GM19025 (cell line): ENCODE measurements at regions not wholly inside any gene's neighbourhood (a gene's known extent, or its start where the extent isn't known, plus 50 kb on each side); places are given as distances from the start of the nearest gene placed in this dataset.

ENCODE experiments used
- ATAC-seq: cut with Tn5 transposase; IDR thresholded peaks from one replicate; pipeline ENCODE4 v1.9.1; 2021; ENCODE audit warnings: mild to moderate bottlenecking, low read depth, moderate library complexity; ENCODE audit not compliant: unreplicated experiment

DNA sequence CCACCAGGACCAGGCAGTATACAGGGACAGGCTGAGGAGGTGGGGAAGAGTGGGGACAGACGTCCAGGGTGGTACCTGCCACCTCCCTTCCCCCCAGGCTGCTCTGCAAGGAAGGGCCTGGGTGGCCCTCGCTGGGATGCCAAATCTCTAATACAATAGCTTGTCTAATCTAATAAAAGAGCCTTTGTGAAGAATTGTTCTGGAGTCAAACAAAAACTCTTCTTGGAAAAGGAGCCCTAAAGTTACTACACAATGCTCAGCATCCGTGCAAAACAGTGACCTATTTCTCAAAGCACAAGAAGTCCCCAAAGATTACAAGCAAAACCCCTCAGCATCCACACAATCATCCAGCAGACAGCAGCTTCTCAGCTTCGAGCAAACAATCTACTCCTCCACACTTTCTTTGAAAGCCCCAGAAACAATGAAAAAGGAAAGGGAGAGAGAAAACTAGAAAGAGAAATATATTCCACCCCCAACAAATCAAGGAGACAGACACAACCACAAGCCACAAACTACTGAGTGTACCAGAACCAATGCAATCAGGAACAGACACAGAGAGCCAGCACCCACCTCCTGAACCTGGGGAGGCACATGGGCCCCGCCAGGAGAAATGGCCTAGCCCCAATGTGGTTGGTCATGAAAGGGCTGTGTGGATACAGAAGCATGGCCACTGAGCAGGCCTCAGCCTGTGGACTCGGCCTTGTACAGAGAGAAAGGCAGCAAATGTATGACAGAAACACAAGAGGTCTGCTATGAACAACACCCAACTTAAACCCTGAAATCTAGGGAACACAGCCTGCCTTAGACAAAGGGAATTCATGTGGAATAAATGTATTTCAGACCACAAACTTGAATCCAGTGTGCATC, 177.1 kb upstream of the CHRNA7 start:
- no peak for ATAC-seq

DNA sequence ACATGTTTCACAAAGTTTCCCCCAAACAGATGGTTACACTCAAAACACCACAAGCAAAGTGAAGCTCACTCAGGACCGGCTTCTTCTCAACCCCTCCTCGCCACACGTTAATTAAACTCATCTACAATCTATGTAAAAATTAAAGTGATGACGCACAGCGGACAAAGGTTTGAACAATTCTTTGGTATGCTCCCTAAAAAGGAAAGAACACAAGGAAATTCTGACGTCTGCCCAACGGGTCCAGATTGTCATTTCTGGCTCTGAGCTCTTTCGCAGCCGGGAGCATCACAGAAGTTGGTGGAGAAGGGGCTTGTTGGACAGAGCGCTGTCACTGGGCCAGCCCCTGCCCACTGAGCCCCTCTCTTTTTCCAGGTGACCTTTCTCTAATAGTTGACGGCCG, 173.7 kb upstream of the CHRNA7 start:
- ATAC-seq, result no peak

GRCh38 chr15:31857194-31857593, 173.1 kb upstream of the CHRNA7 start:
- ATAC-seq, result no peak

- ATAC-seq, result no peak
These were observed 172.3 kb upstream of the CHRNA7 start for GRCh38 chr15:31858026-31858425.

DNA sequence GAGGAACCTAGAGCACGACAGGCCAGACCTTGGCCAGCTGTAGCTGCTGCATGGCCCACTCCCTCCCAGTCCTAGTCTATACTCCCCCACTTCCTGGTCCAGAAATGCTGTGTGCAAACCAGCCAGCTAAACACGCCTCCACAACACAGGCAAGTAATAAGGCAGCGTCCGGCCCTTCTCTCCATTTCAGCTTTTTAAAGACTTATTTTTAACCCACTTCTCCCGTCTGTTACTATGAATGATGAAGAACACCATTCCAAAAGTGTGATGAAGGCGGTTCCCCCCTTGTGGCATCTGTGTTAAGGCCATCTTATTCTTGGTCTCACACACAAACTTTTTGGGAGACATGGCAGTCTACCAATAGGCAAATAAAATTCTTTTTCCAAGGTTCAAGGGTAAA, 164.1 kb upstream of the CHRNA7 start:
- no peak for ATAC-seq

DNA sequence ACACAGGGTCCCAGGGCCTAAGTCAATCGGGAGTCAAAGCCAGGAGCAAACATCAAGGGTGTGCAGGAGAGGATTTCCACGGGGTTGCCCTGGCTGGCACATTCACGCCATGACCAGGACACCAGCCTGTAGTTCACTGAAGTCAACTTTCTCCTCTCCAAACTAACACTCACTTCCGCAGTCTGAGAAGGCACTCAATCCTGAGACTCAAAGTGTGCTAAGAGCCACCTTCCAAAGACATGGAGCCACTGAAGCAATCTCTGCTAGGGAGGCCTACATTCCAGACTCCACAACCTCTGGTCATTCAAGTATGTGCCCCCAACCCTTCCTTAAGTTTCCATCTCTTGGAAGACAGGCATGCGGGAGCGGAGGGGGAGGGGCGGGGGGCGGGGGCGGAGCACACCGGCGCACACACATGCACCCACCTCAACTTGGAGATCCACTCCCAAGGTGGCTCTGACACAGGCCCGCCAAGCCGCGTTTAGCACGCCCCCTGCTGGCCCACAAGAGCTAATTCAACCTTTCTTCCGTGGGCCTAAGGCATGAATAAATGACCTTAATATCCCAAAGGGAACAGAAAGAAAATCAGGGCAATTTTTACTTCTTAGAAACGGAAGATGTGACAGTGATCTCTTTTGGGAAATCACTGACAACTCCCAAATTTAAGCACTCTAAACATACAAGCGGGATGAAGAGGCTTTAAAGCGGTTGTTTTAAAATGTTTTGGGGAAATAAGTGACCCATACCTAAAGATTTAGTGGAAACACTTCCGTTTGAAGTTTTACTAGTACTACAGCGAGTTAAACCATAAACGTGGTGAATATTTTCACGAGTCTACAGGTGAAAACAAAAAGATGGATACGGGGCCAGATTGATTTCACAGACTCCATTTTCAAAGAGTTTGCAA, 162.5 kb upstream of the CHRNA7 start:
- ATAC-seq, result no peak

DNA sequence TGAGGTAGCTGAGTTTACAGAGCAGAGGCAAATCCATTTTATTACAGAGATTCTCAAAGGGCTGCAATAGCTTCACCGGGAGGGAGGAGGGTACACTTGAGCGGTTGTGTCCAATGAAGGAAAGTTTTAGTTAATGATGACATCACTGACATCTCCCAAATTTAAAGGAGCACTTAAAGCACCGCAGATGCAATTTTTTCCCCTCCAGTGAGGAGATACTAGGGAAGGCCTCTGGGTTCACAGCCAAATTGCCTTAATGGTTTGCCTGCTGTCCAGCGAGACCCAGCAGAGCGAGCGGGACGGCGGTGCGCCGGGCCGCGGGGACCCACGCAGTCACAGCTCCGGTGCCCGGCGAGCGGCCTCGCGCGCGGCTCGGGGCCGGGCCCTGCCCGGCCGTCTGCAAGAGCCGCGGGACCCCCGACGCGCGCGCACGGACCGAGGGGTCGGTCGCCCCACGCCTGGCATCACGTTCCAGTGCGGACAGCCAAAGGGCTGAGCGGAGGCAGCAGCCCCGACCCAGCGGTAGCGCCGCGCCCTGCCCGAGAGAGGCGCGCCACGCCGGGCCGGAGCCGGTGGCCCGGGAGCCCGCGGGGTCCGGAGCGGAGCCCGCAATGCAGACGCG, 160.5 kb upstream of the CHRNA7 start:
- ATAC-seq, result no peak

DNA sequence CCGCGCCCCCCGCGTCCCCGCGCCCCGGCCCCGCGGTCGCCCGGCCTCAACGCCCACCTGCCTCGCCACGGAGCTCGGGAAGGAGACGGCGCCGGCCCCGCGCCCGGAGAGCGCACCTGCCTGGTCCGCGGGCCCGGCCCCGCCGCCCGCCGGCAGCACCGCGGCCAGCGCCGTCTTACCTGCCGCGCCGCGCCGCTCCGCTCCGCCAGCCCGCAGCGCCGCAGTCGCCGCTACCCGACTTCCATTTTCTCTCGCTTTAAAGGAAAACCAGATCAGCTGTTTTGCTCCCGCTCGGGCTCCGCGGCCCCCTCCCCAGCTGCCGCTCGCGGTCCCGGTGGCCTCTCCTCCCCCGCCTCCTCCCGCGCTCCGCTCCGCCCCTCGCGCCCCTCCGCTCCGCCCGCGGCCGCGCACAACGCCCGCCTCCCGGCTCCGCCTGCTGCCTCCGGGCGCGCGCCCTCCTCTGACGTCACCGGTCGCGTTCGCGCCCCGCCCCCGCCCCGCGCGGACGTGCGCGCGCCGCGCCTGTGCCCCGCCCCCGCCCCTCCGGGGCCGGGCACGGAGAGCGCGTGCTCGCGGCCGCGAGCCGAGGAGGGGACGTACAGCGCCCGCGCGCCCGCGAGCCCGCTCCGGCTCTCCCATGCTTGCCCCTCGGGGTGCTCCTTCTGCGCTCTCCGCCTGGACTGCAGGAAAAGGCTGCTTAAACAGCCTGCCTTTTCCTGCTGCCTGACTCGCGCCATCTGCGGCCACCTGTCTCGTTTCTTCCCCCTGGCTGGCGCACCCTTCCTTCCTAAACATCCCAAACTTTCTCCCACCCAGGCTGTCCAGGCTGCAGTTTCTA, 159.8 kb upstream of the CHRNA7 start, which contains the start of gene OTUD7A:
Gene OTUD7A (minus strand): TSS at position 346 of the 838 bp plus-strand sequence.
- ATAC-seq, result peak; percentile 96

DNA sequence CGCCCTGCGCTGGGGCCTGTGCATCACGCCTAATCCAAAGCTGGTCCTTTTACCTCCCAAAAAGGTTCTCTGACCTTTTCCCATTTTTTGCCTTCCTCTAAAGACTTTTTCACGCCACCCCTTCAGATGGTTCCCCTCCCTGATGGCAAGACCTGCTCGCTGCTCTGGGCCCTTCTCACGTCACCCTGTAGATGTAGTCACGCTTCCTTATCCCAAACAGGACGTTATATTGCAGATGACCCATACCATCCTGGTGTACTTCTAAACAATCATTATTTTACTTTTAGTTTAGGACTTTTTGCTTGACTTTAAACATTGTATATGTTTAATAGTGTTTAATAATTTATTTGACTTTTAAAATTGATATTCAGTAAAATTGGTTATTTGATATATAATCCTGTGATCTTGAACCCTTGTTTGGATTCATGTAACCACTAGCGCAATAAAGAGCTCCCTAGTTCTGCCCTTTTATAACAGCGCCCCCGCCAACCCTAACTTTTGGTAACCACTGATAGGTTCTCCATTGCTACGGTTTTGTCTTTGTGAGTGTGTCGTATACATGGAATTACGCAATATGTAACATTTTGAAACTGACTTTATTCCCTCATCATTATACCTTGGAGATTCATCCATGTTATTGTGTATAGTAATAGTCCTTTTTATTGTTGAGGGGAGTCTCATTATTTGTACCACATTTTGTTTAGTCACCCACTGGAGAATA, 159.0 kb upstream of the CHRNA7 start:
- no peak for ATAC-seq

GRCh38 chr15:31871887-31872281, 158.4 kb upstream of the CHRNA7 start:
- no peak for ATAC-seq

- ATAC-seq, result no peak
These were observed 143.1 kb upstream of the CHRNA7 start for GRCh38 chr15:31887246-31887645.

GRCh38 chr15:31892513-31892912, 137.8 kb upstream of the CHRNA7 start:
- ATAC-seq, result no peak

DNA sequence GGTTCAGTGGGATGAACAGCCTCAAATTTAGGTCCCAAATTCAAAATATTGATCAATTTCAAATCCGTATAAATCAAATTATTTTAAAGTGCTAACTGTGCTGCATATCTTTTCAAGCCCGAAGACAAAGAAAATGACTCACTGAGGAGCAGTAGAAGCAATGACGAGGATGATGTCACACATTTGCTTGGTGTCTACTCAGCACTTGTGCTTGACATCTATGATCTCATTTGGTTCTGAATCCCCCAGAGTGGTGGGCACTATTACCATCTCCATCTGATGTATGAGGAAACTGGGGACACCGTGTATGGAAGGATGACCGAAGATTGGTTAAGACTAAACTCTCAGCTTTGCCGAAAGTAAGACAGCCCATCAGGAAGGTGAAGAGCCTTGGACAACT, 136.5 kb upstream of the CHRNA7 start:
- no peak for ATAC-seq

DNA sequence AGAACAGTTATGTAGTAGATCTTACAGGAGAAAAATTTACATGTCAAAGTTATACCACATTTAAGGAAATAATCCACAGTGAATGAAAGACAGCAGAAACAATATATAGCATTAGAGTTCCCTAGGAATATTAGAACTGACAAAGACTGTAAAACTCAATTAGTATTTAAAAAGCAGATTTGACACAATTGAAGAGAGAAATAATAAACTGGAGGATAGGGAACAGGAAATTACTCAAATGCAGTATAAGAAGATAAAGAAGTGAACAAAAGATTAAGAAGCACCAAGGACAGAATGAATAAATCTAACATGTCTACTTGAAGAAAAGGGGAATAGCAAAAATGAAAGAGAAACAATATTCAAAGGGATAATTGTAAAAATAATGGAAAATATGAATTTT, 132.6 kb upstream of the CHRNA7 start:
- no peak for ATAC-seq

DNA sequence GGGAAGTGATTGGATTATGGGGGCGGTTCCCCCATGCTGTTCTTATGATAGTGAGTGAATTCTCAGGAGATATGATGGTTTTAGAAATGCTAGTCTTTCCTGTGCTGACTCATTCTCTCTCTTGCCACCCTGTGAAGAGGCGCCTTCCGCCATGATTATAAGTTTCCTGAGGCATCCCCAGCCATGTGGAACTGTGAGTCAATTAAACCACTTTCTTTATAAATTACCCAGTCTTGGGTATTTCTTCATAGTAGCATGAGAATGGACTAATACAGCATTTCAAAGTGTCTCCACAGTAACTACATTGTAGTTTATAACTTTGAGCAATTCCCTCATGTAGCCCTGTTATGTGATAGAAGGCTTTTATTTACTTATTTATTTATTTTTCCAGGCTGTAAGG, 128.8 kb upstream of the CHRNA7 start:
- no peak for ATAC-seq

DNA sequence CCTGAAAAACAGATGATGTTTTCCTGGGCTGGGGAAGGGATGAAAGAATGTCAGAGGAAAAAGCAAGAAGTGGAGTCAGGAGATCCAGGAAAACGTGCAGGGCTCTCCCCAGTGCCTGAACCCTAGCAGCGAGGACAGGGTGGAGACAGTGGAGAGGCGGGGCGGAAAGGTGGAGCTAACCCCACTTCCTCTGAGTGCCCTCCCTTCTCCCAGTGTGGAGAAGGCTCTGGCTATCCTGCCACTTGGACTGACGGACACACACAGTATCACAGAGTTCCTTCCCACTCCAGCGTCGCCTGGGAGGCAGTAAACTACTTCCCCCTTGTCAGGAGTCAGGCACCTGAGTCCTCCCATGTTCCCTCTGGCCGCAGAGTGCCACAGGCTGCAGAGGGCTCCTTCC, 125.3 kb upstream of the CHRNA7 start:
- ATAC-seq, result no peak

DNA sequence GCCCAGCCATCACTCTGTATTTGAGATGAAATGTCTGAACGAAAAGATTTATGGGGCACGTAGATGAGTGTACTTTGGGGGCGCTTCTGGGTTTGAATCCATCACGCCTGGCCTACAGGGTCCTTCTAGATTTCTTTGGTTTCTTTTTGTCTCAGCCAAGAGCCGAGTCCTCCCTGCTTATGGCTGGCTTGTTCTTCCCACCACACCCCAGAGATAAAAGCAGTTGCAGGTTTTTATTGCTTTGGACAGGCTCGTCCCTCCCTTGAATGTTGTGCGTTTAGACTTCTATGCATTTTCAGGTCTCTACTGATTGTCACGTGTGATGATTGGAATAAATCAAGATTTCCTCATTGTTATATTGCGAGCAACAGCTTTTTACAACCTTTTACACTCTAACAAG, 104.8 kb upstream of the CHRNA7 start:
- no peak for ATAC-seq

- ATAC-seq, result no peak
These were observed 99.3 kb upstream of the CHRNA7 start for GRCh38 chr15:31930967-31931366.

- no peak for ATAC-seq
These were observed 97.7 kb upstream of the CHRNA7 start for GRCh38 chr15:31932576-31932975.

DNA sequence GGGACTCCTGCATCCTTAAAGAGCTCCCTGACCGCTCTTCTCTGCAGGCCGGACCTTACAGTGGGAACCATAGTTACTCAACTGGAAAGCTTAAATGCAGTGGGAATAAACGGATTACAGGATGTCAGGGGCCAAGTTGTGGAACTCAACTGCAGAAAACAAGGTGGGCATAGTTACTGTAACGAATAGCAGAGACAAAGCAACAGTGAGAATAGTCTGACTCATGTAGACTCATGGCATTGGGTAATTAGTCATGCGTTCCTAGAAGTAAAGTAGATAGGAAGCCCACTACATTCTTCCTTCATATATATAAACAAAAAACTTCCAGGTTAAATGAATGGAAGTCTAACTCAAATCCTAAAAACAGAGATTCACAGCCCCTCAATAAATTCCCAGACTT, 95.5 kb upstream of the CHRNA7 start:
- ATAC-seq, result no peak
